Heart left ventricle (tissue), 16 donors: ENCODE measurements at regions not wholly inside any gene's neighbourhood (a gene's known extent, or its start where the extent isn't known, plus 50 kb on each side); places are given as distances from the start of the nearest gene placed in this dataset.

Source experiments
- ATAC-seq, 4 donors: fragments of 200-7000 bp; cut with Tn5 transposase; one replicate each; pipeline ENCODE4 v1.9.1; 2020 to 2022; ENCODE audit warnings: moderate library complexity in 4 of 4, mild to moderate bottlenecking in 3 of 4, moderate number of reproducible peaks in 1 of 4
- DNase-seq, 5 donors: peaks; one replicate each; pipeline ENCODE4 v3.0.0-alpha.2; 2020
- H3K27ac ChIP-seq, 12 donors: fragments of 200-600 bp; sonication (generic) in 4 of 12; one replicate each; pipeline versions ENCODE4 v1.5.0 to v1.8.0; 2016 to 2022; ENCODE audit warnings: mild to moderate bottlenecking in 2 of 12
- H3K27me3 ChIP-seq, 9 donors: fragments of 200-600 bp; sonication (generic) in 2 of 9; one replicate each; pipeline versions ENCODE4 v1.5.1 to v1.8.0; 2016 to 2022; ENCODE audit warnings: mild to moderate bottlenecking in 3 of 9
- H3K36me3 ChIP-seq, 9 donors: fragments of 200-600 bp; sonication (generic) in 2 of 9; one replicate each; pipeline versions ENCODE4 v1.5.0 to v1.8.0; 2018 to 2022; ENCODE audit warnings: mild to moderate bottlenecking in 2 of 9
- H3K4me1 ChIP-seq, 12 donors: fragments of 200-600 bp; sonication (generic) in 4 of 12; one replicate each; pipeline versions ENCODE4 v1.5.0 to v1.8.0; 2016 to 2022; ENCODE audit warnings: mild to moderate bottlenecking in 3 of 12
- H3K4me3 ChIP-seq, 12 donors: fragments of 200-600 bp; sonication (generic) in 4 of 12; one replicate each; pipeline versions ENCODE4 v1.5.0 to v1.8.0; 2017 to 2022; ENCODE audit warnings: mild to moderate bottlenecking in 9 of 12, moderate library complexity in 4 of 12
- H3K9me3 ChIP-seq, 12 donors: fragments of 200-600 bp; sonication (generic) in 4 of 12; one replicate each; pipeline versions ENCODE4 v1.5.0 to v1.8.0; 2016 to 2022; ENCODE audit warnings: mild to moderate bottlenecking in 1 of 12
- CTCF ChIP-seq, 12 donors: fragments of 200-600 bp; sonication (generic) in 4 of 12; IDR thresholded peaks; one replicate each; pipeline versions ENCODE4 v1.5.0 to v1.8.0; 2018 to 2022; ENCODE audit warnings: antibody characterized with exemption in 12 of 12, mild to moderate bottlenecking in 5 of 12
- POLR2A ChIP-seq, 2 donors: fragments of 450-650 bp; IDR thresholded peaks; one replicate each; pipeline ENCODE4 v1.6.1; 2017; ENCODE audit warnings: antibody characterized with exemption in 2 of 2, mild to moderate bottlenecking in 2 of 2, moderate library complexity in 2 of 2
- WGBS, 4 donors: extraction: QIAGEN DNeasy Blood & Tissue Kit in 2 of 4; methylation state at CpG; one replicate each; pipeline versions ENCODE4 v1.1.5 to v1.1.7; 2013 to 2018; 5-methylcytosine and 5-hydroxymethylcytosine counted together
- intact Hi-C, 10 donors: fragments of 100-400 bp; cut with DNase I; formaldehyde crosslinking; loops; one replicate each; pipeline versions ENCODE4 v1.11.1 to v1.14.2; 2022
- donor health status: ischemic (EF 13 %, LVEDD 7.1; RV severe dilation, severe dysfunction).
- donor health status: healthy with polysubstance abuse.
- donor health status: DM: no; HTN: yes; CAD: no.
- donor health status: DM: no; HTN: no; CAD: no.
- donor health status: ischemic (EF 25% LVEDD 6.9; RV normal size, moderate dysfunction).
- donor health status: ischemic (EF 25% LVEDD 5.7; RV mildly dilated, moderate dysfunction).
- donor health status: healthy.
- donor health status: DM: yes; HTN: yes; CAD: no.
- donor health status: ischemic (EF 35%, LVEDD 5.7; RV mildly dilated, moderate dysfunction).
- donor health status: nonischemic (EF 11% LVEDD 7.7; RV severe dilation, severe dysfunction).
- donor health status: DM: yes; HTN: yes; CAD: no.
- donor health status: PGD.
- donor health status: ischemic (EF 29% LVEDD 5.4; RV normal size, mild dysfunction).
- donor health status: nonischemic (EF 23%, LVEDD 6.1; RV moderate dilation, normal function).

- Histone ChIP-seq H3K27ac (no peak overlapping the region), H3K4me3 (no peak overlapping the region), H3K27me3 (peaks cover 0 to 9% (median 2%) of the 10 kb centered on the region in 9 donors), H3K9me3 (peaks cover 0 to 9% (median 0%) of the 10 kb centered on the region in 12 donors), H3K36me3 (no peaks in the 10 kb centered on the region), H3K4me1 (no peaks in the 10 kb centered on the region)
- intact Hi-C loops, result no loop called here
- DNase-seq (no peak), ATAC-seq (no peak)
- TF ChIP-seq POLR2A (IDR thresholded peaks at IDR 0.05), result no peak
- no peak for TF ChIP-seq CTCF (IDR thresholded peaks at IDR 0.05)
- 84 to 94% (median 92%) methylated on average over 7 of the region's 7 CpGs for WGBS, 4 donors
These were observed 89.5 kb upstream of the SLC22A11 start for GRCh38 chr11:64466115-64466718.

GRCh38 chr11:64469288-64469687 is 86.5 kb upstream of the SLC22A11 start:
- DNase-seq (no peak), ATAC-seq (no peak)
- no peak overlapping the region for H3K4me3 ChIP-seq
- intact Hi-C loops, result no loop called here
- no peaks in the 10 kb centered on the region for H3K36me3 ChIP-seq
- peaks cover 0 to 9% (median 0%) of the 10 kb centered on the region in 12 donors for H3K9me3 ChIP-seq
- no peaks in the 10 kb centered on the region for H3K4me1 ChIP-seq
- TF ChIP-seq POLR2A (IDR thresholded peaks at IDR 0.05) (no peak), CTCF (IDR thresholded peaks at IDR 0.05) (no peak)
- WGBS, 4 donors, result 68 to 83% (median 71%) methylated on average over 4 to 5 of the region's 5 CpGs
- peaks cover 0 to 9% (median 4%) of the 10 kb centered on the region in 9 donors for H3K27me3 ChIP-seq
- no peak overlapping the region for H3K27ac ChIP-seq

GRCh38 chr11:64472593-64473455 is 82.9 kb upstream of the SLC22A11 start:
- TF ChIP-seq POLR2A (IDR thresholded peaks at IDR 0.05) (no peak), CTCF (IDR thresholded peaks at IDR 0.05) (no peak)
- 77 to 81% (median 80%) methylated on average over 10 of the region's 10 CpGs for WGBS, 4 donors
- H3K27me3 ChIP-seq, result peaks cover 0 to 19% (median 6%) of the 10 kb centered on the region in 9 donors

GRCh38 chr11:64474680-64475079 is 81.1 kb upstream of the SLC22A11 start:
- ATAC-seq (no peak), DNase-seq (no peak)
- H3K27ac ChIP-seq, result no peak overlapping the region
- no peak overlapping the region for H3K4me3 ChIP-seq
- WGBS, 4 donors, result 87 to 91% (median 88%) methylated on average over 11 of the region's 11 CpGs
- H3K36me3 ChIP-seq, result no peaks in the 10 kb centered on the region
- peaks cover 0 to 9% (median 0%) of the 10 kb centered on the region in 12 donors for H3K9me3 ChIP-seq
- TF ChIP-seq CTCF (IDR thresholded peaks at IDR 0.05), result no peak
- TF ChIP-seq POLR2A (IDR thresholded peaks at IDR 0.05), result no peak
- intact Hi-C loops, result no loop called here
- H3K27me3 ChIP-seq, result peaks cover 0 to 27% (median 6%) of the 10 kb centered on the region in 9 donors
- no peaks in the 10 kb centered on the region for H3K4me1 ChIP-seq

More at GRCh38 chr11:64472593-64473455, 82.9 kb upstream of the SLC22A11 start:
- Histone ChIP-seq H3K36me3 (no peaks in the 10 kb centered on the region), H3K9me3 (peaks cover 0 to 9% (median 0%) of the 10 kb centered on the region in 12 donors), H3K27ac (no peak overlapping the region), H3K4me1 (no peaks in the 10 kb centered on the region), H3K4me3 (no peak overlapping the region)
- no peak for DNase-seq
- intact Hi-C loops, result no loop called here
- ATAC-seq, result no peak
